NCI-H510A treated with DMSO at 0.1 percent for 48 hours (cell line): ENCODE measurements at regions not wholly inside any gene's neighbourhood (a gene's known extent, or its start where the extent isn't known, plus 50 kb on each side); places are given as distances from the start of the nearest gene placed in this dataset.

Experiments
- DNase-seq: peaks from one replicate; lab custom pipeline; 2025; lab: John Stamatoyannopoulos, UW

DNA sequence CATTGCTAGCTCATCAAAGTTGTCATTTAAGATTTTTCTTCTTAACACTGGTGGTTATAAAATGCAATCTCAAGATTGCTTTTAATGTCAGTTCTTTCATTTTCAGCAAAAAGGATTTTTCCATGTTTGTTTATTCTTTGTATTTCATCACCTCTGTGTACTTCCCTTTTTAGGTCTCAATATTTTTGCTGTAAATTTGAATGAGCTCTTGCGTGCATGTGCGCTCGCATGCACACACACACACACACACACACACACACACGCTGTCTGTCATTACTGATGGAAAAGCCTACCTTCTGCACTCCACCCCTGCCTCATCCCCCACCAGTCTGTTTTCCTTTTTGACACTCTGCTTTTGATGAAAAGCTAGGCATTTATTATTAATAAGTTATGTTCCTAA, 85.3 kb upstream of the FYN start:
- no peak for DNase-seq

DNA sequence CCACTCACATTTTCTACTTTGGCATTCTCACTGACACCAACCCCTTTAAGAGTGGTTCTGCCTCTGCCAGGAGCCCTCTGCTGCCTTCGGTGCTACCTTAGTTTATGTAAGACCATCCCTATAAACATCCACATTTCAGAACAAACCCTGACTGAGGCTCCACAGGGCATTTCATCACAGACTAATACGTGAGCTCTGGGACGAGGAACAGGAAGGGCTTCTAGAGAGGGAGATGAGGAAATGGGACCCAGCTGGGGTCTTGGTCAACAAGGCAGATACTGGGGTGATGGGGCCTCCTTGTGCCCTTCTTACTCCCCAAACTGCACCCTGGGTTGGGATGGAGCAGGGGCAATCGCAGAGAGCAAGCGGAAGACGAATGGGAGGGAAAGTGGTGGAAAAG, 86.5 kb upstream of the FYN start:
- DNase-seq: no peak

- no peak for DNase-seq
Observed at GRCh38 chr6:111967131-111967530, 86.8 kb upstream of the CCN6 start.

- DNase-seq: no peak
Observed at GRCh38 chr6:111970426-111970825, 83.5 kb upstream of the CCN6 start.

GRCh38 chr6:111971181-111971841, 82.6 kb upstream of the CCN6 start:
- DNase-seq: no peak

GRCh38 chr6:111971866-111972532, 81.9 kb upstream of the CCN6 start:
- no peak for DNase-seq

DNA sequence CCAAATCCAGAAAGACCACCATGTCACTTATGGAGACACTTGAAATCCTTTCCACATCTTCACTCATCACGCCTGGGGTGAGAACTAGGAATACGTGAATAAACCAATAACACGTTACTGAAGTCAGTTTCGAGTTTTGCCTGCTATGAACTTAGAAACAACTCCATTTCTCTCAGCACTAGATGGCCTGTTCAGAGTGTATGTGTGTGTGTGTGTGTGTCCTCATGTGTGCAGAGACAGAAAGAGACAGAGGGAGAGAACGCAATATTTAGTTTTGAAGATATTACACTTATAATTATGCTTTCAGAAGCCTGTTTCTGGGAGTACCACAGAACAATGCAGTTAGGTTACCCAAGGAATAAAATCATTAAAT, 81.2 kb upstream of the CCN6 start:
- no peak for DNase-seq

- DNase-seq: no peak
Observed at GRCh38 chr6:111973118-111973761, 80.7 kb upstream of the CCN6 start.

GRCh38 chr6:111973927-111974639, 79.8 kb upstream of the CCN6 start:
- DNase-seq: no peak

- no peak for DNase-seq
Observed at GRCh38 chr6:111975466-111975865, 78.4 kb upstream of the CCN6 start.

DNA sequence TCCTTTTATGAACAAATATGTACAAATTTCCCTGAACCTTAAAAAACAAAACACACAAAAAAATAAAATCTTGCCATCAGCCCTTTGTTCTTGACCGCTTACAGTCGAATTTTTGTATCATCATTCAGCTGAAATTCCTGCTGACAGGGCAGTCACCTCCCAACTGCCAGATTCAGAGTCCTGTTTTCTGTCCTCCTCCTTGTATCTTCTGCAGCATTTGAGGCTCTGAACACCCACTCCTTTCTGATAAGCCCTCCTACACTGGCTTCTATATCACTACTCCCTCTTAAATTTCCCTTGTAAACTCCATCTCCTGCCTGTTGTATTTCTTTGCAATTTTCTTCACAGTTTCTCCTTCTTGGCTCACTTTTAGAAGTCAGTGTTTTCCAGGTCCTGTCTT, 77.8 kb upstream of the CCN6 start:
- no peak for DNase-seq

- DNase-seq: no peak
Observed at GRCh38 chr6:111978532-111979149, 75.3 kb upstream of the CCN6 start.

- DNase-seq: no peak
Observed at GRCh38 chr6:111979633-111980032, 74.3 kb upstream of the CCN6 start.

DNA sequence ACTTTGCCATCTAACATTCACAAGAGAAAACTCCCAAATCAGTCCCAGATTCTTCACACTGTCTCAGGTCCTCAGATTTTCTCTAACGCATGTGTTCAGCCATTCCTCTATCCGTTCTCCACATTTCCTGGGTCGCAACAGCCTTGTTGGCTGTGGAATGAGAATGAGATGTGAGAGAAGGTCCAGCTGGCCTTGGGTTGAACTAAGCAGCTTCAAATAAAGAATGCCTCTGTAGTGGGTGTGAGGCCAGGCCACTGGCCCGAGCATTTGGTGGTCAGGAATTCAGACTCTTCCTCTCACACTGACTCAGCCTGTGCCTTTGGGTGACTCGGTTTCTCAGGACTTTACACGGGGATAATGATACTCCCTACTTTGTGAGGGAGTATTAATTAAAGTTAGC, 73.8 kb upstream of the CCN6 start:
- no peak for DNase-seq

- DNase-seq: no peak
Observed at GRCh38 chr6:111980971-111981840, 72.7 kb upstream of the CCN6 start.

DNA sequence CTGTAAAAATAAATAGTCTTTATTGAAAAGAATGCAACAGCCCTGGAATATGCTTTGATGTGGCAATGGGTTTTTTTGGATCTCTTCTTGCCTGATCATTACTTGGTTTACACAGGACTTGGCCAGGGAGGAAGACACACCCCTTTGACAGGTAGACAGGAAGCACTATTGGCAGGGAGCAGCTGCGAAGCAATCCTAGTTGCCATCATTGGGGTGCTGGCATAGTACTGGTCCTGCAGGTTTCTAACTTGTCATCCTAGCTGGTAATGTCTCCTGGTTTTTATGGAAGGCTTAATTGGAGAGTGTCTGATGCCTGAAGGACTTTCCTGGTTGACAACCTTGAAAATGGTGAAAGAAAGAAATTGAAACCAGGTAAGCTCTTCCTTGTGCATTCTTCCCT, 71.2 kb upstream of the CCN6 start:
- DNase-seq: peak; percentile 6

DNA sequence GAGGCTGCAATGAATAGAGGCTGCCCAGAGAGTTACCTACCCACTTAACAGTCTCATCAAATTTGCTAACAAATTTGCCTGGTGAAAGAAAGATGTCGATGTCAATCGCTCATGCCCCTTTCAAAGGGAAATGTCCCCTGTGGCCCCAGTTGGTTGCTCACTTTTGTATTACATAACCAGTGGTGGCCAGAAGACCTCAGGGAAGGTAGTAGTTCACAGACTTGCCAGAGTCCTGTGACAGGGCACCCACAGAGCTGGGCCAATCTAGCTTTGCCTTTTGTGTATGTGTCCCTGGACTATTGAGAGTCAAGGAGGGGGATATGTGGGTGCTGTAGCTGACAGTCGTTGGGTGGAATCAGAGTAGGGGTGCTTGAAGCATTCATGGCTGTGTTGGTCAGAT, 70.7 kb upstream of the CCN6 start:
- DNase-seq: no peak

DNA sequence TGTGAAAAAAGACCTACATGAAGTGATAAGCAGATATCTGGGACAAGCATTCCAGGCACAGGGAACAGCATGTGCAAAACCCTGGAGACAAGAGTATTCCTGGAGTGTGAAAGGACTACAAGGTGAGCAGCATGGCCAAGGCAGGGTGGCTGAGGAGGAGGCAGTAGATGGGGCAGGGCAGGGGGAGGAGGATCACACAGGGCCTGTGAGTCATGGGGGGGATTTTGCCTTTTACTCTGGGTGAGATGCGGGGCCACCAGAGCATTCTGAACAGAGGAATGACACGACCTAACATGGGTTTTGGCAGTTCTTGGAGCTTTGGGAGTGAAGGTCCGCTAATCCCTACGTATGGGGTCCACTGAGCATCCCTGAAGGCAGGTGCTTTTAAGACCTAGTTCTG, 69.8 kb upstream of the CCN6 start:
- no peak for DNase-seq

DNA sequence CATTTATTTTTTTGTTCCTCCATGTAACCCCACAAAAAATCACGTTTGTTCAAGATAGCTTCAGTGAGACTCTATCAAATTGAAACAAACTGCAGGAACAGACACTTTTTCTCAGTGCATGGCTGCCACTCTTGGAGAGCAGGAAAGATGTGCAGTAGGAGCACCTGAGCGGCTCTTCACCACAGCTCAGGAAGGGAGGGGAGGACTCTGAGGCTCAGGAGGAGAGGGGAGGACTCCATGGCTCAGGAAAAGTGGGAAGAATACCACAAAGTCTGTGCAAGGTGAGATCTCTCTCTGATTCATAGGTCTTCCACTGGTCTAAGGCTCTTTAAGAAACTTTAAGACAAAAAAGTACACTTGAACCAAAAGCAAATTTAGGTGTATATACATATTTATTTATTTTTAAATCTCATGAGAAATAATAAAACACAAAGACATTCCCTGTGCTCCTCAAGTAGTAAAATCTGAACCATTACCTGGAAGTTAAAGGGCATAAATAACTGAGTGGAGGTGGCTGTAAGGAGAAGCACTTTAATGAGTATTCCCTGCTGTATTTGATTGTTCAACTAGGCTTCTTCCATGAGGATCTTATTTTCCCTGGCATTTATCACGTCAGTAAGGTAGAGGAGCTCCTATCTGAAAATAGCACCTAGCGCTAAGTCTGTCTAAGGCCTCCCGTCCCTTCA, 69.2 kb upstream of the CCN6 start:
- DNase-seq: no peak

GRCh38 chr6:111985202-111985731, 68.6 kb upstream of the CCN6 start:
- DNase-seq: peak; percentile 70

DNA sequence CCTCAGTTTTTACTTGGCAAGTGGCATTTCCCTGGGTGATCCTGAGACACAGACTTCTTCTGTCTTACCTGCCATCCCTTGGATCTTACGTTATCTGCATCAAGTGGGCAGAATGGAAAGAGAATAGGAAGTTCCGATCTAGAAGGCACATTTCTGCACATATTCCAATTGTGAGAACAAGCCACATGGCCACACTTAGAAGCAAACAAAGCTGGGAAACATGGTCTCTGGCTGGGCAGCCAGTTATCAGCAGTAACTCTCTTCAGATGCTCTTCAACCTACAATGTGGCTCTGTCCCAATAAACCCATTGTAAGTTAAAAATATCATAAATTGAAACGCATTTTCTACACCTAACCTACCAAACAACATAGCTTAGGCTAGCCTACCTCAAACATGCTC, 67.3 kb upstream of the CCN6 start:
- no peak for DNase-seq
